Natural killer cell (primary cell): ENCODE measurements at regions not wholly inside any gene's neighbourhood (a gene's known extent, or its start where the extent isn't known, plus 50 kb on each side); places are given as distances from the start of the nearest gene placed in this dataset.

Experiments
- ATAC-seq, 3 donors: fragments of 150-1000 bp in 2 of 3; fragments of 200-7000 bp in 1 of 3; cut with Tn5 transposase; 1 replicate in 1 of 3; 2 replicates in 2 of 3; pipeline ENCODE4 v1.10.0; 2021; ENCODE audit warnings: mild to moderate bottlenecking in 2 of 3, moderate library complexity in 2 of 3
- DNase-seq, 2 donors: peaks; one replicate each; pipeline versions ENCODE4 v3.0.0 to v3.0.0-alpha.2; 2013 to 2021; ENCODE audit warnings: mixed read lengths in 1 of 2
- H3K27ac ChIP-seq: one replicate; pipeline ENCODE4 v1.5.1; 2013; ENCODE audit warnings: mild to moderate bottlenecking, low read length
- H3K27me3 ChIP-seq: one replicate; pipeline ENCODE4 v1.6.1; 2013; ENCODE audit warnings: low read length; ENCODE audit not compliant: control insufficient read depth, insufficient read depth
- H3K36me3 ChIP-seq: one replicate; pipeline ENCODE4 v1.6.1; 2013; ENCODE audit warnings: low read length; ENCODE audit not compliant: control insufficient read depth, insufficient read depth
- H3K4me1 ChIP-seq: one replicate; pipeline ENCODE4 v1.6.1; 2013; ENCODE audit warnings: low read length; ENCODE audit not compliant: control insufficient read depth, insufficient read depth
- H3K4me3 ChIP-seq: one replicate; pipeline ENCODE4 v1.5.1; 2013; ENCODE audit warnings: low read length
- H3K9me3 ChIP-seq: one replicate; pipeline ENCODE4 v1.6.1; 2013; ENCODE audit warnings: low read length; ENCODE audit not compliant: control insufficient read depth, insufficient read depth
- H3K27ac Mint-ChIP-seq, 2 donors: one replicate each; pipeline ENCODE4 v1.8.0; 2022; ENCODE audit warnings: mild to moderate bottlenecking in 2 of 2, mixed read lengths in 2 of 2, moderate library complexity in 1 of 2
- H3K27me3 Mint-ChIP-seq, 2 donors: one replicate each; pipeline ENCODE4 v1.8.0; 2022; ENCODE audit warnings: low read depth in 2 of 2, mixed read lengths in 2 of 2
- H3K36me3 Mint-ChIP-seq: one replicate; pipeline ENCODE4 v1.8.0; 2022; ENCODE audit warnings: mixed read lengths
- H3K4me1 Mint-ChIP-seq, 2 donors: one replicate each; pipeline ENCODE4 v1.8.0; 2022; ENCODE audit warnings: mixed read lengths in 2 of 2
- H3K4me3 Mint-ChIP-seq: one replicate; pipeline ENCODE4 v1.8.0; 2022; ENCODE audit warnings: mild to moderate bottlenecking, moderate library complexity, mixed read lengths
- H3K9me3 Mint-ChIP-seq, 2 donors: one replicate each; pipeline ENCODE4 v1.8.0; 2022; ENCODE audit warnings: mixed read lengths in 2 of 2
- CTCF ChIP-seq: fragments of 200-600 bp; IDR thresholded peaks from one replicate; pipeline ENCODE4 v1.8.0; 2022; ENCODE audit warnings: antibody characterized with exemption
- WGBS: methylation state at CpG from one replicate; pipeline ENCODE4 v1.1.7; 2013; ENCODE audit warnings: missing lambda C conversion rate; ENCODE audit not compliant: insufficient coverage; 5-methylcytosine and 5-hydroxymethylcytosine counted together
- intact Hi-C: fragments of 100-400 bp; cut with micrococcal nuclease; formaldehyde crosslinking; loops from one replicate; pipeline ENCODE4 v1.14.2; 2022

- Histone ChIP-seq H3K36me3 (no peaks in the 10 kb centered on the region), H3K27me3 (no peaks in the 10 kb centered on the region), H3K27ac (no peak overlapping the region), H3K4me3 (no peak overlapping the region), H3K4me1 (no peaks in the 10 kb centered on the region), H3K9me3 (no peaks in the 10 kb centered on the region)
- ATAC-seq (no peak), DNase-seq (no peak)
- Mint-ChIP-seq H3K9me3 (peaks cover 4 to 13% of the 10 kb centered on the region in 2 donors), H3K4me1 (no peaks in the 10 kb centered on the region), H3K27ac (no peak overlapping the region), H3K4me3 (no peak overlapping the region), H3K36me3 (no peaks in the 10 kb centered on the region), H3K27me3 (no peaks in the 10 kb centered on the region)
- TF ChIP-seq CTCF: no peak
- 81% methylated on average over 5 of the region's 5 CpGs for WGBS
- intact Hi-C loops: no loop called here
Observed at GRCh38 chr3:117165601-117166051, 456.0 kb downstream of the TUSC7 start.

GRCh38 chr3:117168896-117169295 lies 459.3 kb downstream of the TUSC7 start:
- H3K4me3 ChIP-seq: no peak overlapping the region
- Mint-ChIP-seq H3K36me3 (no peaks in the 10 kb centered on the region), H3K27ac (no peak overlapping the region), H3K9me3 (peaks cover 7 to 13% of the 10 kb centered on the region in 2 donors), H3K4me3 (no peak overlapping the region), H3K27me3 (no peaks in the 10 kb centered on the region), H3K4me1 (no peaks in the 10 kb centered on the region)
- TF ChIP-seq CTCF: no peak
- H3K36me3 ChIP-seq: no peaks in the 10 kb centered on the region
- no peaks in the 10 kb centered on the region for H3K27me3 ChIP-seq
- WGBS: 94% methylated on average over 3 of the region's 4 CpGs
- H3K9me3 ChIP-seq: no peaks in the 10 kb centered on the region
- H3K27ac ChIP-seq: no peak overlapping the region
- intact Hi-C loops: no loop called here
- no peaks in the 10 kb centered on the region for H3K4me1 ChIP-seq
- ATAC-seq (no peak), DNase-seq (no peak)

GRCh38 chr3:117170094-117170493 lies 460.5 kb downstream of the TUSC7 start:
- Histone ChIP-seq H3K36me3 (no peaks in the 10 kb centered on the region), H3K27me3 (no peaks in the 10 kb centered on the region), H3K4me3 (no peak overlapping the region), H3K4me1 (no peaks in the 10 kb centered on the region), H3K9me3 (no peaks in the 10 kb centered on the region), H3K27ac (no peak overlapping the region)
- H3K36me3 Mint-ChIP-seq: no peaks in the 10 kb centered on the region
- H3K27ac Mint-ChIP-seq: no peak overlapping the region
- H3K27me3 Mint-ChIP-seq: no peaks in the 10 kb centered on the region
- ATAC-seq: no peak
- TF ChIP-seq CTCF: no peak
- intact Hi-C loops: no loop called here
- no peak overlapping the region for H3K4me3 Mint-ChIP-seq
- DNase-seq: no peak
- H3K4me1 Mint-ChIP-seq: no peaks in the 10 kb centered on the region
- H3K9me3 Mint-ChIP-seq: peaks cover 5 to 10% of the 10 kb centered on the region in 2 donors

DNA sequence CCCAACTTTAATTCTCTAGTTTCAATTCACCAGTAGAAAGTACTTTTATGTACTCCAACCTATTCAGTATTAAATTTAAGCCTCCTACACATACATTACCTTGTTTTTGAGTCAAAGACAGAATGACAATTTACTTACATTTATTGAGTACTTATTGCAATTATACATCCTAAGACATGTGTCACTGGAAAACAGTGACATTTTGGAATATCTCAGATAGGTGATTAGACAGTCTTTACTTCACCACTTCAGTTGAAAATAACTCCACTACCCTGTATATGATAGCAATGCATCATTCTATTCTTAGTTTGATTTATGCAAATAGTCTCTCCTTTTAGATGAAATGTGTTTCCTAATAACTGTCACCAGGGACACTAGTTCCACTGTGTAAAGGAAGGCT lies 461.5 kb downstream of the TUSC7 start:
- Histone ChIP-seq H3K4me3 (no peak overlapping the region), H3K27ac (no peak overlapping the region), H3K4me1 (no peaks in the 10 kb centered on the region), H3K9me3 (no peaks in the 10 kb centered on the region), H3K36me3 (no peaks in the 10 kb centered on the region), H3K27me3 (no peaks in the 10 kb centered on the region)
- H3K27me3 Mint-ChIP-seq: no peaks in the 10 kb centered on the region
- no peak for DNase-seq
- H3K27ac Mint-ChIP-seq: no peak overlapping the region
- H3K36me3 Mint-ChIP-seq: no peaks in the 10 kb centered on the region
- peaks cover 5 to 10% of the 10 kb centered on the region in 2 donors for H3K9me3 Mint-ChIP-seq
- H3K4me3 Mint-ChIP-seq: no peak overlapping the region
- no peaks in the 10 kb centered on the region for H3K4me1 Mint-ChIP-seq
- ATAC-seq: no peak
- TF ChIP-seq CTCF: no peak
- intact Hi-C loops: no loop called here
